ENCODE measurements at regions not wholly inside any gene's neighbourhood (a gene's known extent, or its start where the extent isn't known, plus 50 kb on each side); places are given as distances from the start of the nearest gene placed in this dataset.
"Not testable (repeated sequence)": the region's sequence is repeated elsewhere in the genome, so short reads cannot be mapped to it uniquely, and the experiment has no call there.

DNA sequence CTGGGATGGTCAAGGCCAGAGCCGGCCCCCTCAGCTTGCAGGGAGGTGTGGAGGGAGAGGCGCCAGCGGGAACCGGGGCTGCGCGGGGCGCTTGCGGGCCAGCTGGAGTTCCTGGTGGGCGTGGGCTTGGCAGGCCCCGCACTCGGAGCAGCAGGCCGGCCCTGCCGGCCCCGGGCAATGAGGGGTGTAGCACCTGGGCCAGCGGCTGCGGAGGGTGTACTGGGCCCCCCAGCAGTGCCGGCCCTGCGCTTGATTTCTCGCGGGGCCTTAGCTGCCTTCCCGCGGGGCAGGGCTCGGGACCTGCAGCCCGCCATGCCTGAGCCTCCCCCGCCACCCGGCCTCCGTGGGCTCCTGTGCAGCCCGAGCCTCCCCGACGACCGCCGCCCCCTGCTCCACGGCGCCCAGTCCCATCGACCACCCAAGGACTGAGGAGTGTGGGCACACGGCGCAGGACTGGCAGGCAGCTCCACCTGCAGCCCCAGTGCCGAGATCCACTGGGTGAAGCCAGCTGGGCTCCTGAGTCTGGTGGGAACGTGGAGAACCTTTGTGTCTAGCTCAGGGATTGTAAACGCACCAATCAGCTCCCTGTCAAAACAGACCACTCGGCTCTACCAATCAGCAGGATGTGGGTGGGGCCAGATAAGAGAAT lies 489.3 kb upstream of the COBL start:
- TF ChIP-seq, protein P1, sequence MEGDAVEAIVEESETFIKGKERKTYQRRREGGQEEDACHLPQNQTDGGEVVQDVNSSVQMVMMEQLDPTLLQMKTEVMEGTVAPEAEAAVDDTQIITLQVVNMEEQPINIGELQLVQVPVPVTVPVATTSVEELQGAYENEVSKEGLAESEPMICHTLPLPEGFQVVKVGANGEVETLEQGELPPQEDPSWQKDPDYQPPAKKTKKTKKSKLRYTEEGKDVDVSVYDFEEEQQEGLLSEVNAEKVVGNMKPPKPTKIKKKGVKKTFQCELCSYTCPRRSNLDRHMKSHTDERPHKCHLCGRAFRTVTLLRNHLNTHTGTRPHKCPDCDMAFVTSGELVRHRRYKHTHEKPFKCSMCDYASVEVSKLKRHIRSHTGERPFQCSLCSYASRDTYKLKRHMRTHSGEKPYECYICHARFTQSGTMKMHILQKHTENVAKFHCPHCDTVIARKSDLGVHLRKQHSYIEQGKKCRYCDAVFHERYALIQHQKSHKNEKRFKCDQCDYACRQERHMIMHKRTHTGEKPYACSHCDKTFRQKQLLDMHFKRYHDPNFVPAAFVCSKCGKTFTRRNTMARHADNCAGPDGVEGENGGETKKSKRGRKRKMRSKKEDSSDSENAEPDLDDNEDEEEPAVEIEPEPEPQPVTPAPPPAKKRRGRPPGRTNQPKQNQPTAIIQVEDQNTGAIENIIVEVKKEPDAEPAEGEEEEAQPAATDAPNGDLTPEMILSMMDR (IDR thresholded peaks at IDR 0.05), result not testable (repeated sequence)
- TF ChIP-seq POLR2A (IDR thresholded peaks at IDR 0.05), result not testable (repeated sequence)
